D341Med (cell line): ENCODE measurements at regions not wholly inside any gene's neighbourhood (a gene's known extent, or its start where the extent isn't known, plus 50 kb on each side); places are given as distances from the start of the nearest gene placed in this dataset.

Experiments
- DNase-seq: peaks from one replicate; pipeline ENCODE4 v3.0.0; 2012; ENCODE audit warnings: low spot score

DNA sequence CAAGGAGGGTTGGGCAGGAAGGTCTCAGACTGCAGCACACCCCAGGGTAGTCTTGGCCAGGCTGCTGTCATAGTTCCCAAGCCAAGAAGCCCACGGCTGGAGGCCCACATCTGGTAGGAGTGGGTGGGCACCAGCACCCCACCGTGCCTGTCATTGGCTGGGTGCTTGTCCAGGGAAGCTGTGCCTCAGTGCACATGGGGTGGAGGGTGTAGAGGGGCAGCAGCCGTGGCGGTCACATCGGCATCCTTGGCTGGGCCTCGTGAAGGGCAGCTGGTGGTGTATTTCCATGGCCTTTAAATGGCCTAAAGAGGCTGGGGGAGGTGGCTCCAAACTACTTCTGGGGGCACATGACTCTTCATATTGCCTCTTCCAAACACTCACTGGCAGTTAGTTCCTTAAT lies 119.6 kb upstream of the USP24 start:
- DNase-seq, result no peak

DNA sequence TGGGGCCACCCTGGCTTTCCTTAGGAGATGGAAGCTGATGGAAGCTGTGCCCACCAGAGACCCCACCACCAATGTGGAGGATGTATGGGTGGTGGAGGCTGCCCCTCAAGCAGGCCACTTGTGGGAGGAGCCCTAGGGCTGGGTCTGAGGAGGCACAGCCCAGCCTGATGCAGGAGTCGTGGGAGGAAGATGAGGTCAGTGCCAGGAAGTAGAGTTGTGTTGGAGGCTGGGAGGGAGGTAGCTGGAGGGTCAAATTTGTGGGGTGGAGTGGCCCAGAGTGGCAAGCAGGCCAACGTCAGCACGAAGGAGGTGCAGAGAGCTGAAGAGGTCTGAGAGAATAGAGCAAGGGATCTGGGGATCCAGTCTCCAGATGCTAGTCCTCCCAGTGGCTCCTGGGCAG lies 119.0 kb upstream of the USP24 start:
- no peak for DNase-seq

DNA sequence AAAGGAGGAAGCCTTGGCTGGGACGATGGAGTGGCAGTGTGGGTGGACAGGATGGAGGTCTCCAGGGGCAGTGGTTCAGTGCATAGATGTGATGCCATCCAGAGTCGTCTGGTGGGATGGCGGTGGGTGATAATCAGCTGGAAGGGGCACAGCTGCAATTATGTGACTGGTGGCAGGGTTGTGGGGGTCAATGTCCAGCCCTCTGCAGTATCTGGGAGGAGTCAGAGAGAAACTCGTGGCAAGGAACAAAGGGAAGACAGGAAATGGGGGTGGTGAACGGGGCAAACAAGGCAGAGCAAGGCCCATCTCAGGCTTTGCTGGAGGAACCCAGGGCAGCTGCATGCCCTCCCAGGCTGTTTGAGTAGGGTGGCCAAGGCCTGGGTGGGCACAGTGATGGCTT lies 118.3 kb upstream of the USP24 start:
- DNase-seq, result no peak

DNA sequence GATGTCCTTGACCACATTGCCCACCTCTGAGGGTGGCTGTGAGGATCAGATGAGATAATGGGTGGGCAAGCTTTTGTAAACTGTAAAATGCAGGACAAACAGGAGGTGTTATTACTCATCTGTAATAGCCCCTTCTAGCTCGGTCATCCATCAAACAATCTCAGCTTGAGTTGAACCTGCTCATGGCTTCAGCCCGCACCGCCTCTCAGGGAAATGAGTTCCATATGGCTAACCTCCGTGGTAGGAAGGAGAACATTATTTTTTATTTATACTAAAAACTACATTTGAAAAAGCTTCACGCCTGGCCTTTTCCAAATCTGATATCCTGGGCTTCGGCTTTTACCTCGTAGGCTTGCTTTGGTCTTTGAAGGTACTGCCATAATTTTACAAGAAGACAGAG lies 116.2 kb upstream of the USP24 start:
- DNase-seq, result no peak

DNA sequence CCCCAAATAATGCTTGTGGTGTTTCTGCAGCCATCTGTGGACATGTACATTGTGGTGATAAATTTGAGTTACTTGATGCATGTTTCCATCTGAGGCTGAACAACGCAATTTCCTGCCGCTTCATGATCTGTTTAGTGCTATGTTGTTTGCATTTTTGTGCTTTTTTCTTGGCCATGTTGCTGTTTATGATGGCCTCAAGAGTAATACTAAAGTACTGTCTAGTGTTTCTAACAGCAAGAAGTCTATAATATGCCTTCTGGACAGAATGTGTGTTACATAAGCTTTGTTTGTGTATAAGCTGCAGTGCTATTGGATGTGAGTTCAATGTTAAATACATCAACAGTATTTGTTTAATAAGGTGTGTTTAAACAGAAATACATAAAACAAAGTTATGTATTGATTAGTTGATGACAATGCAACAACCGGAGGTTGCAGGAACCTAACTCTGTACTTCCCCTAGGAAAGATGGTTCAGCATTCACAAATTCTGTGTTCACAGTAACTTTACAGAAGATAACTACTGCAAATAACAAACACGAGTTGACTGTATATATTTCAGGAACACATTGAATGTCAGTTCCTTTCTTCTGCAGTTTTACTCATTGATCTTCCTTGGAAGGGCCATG lies 114.8 kb upstream of the USP24 start:
- DNase-seq, result no peak

DNA sequence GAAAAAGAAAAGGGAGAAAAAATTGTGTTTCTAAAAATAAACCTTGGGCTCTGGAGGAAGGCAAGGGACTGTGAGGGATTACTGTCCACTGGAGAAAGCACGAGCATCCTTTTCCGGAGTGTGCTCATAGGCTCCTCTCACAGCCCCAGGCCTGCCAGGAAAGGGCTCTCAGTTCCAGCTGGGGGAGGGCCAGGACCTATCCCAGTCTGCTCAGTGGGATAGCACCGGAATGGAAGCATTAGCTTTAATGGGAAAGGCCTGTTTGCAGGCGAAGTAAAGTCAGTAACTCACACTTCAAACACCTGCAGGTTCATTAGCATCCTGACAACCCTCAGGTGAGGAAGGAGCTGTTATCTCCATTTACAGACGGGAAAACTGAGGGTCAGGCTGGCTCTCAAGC lies 113.9 kb upstream of the USP24 start:
- no peak for DNase-seq

DNA sequence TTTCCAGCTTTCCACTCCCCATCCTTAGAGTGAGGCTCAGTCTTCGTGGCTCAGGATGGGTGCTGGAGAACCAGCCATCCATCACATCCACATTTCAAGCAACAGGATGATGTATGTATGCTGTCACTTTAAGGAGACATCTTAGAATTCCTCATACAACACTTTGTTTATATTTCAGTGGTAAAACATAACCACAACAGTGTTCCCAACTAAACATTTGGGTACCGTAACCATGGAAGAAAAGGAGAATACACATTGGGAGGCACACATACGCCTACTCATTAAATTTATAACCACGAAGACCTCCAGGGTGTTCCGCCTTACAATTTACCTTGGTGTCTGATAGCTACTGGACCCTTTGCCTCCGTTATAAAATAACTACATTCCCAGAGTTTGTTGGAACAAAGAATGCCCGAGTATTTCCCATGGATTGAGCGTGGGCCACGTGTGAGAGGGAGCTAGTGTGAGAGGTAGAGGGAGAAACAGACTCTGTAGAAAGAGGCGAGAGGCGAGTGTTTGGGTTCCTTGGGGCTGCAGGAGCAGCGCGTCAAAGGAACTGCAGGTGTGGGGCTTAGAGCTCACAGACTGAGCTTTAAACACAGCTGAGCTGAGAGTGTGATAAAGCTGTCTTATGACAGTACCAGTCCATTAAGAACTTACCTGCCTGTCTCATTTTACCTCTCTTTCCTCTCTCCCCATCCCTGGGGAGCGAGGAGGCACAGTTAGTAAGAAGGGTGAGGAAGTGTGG lies 111.5 kb upstream of the USP24 start:
- no peak for DNase-seq

DNA sequence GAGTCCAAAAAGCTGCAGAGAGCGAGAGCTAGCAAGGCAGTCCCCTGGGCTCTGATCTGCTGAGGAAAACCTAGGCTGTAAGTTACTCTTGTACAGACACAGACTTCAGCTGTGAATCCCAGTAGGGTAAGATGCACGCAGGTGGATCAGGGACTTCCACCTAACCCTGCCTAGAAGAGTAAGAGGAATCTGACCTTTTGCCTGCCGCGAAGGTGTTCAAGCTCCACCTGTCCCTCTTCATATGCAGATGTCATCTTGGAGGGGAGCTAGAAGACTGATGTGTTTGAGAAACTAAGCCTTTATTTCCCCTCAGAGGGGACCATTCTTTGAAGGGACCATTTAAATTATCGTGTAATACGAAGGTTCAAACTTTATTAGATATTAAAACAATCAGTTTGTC lies 108.6 kb upstream of the USP24 start:
- DNase-seq, result no peak

DNA sequence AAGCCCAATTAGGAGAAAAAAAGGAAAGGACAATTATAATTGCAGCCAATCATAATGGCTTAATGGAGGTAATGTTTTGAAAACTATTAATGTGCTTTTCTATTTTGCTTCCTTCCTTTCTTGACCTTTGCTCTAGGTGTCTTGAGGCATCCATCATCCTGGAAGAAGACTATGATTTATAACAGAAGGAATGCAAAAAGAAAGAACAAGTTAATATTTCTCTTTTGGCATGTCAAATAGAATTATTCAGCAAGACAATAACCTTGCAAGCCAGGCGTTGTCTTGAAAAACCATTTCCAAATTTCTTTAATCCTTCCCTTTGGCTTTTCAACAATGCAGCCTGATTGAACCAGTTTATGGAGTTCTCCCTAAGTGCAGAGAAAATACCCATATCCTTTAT lies 107.7 kb upstream of the USP24 start:
- DNase-seq, result no peak

DNA sequence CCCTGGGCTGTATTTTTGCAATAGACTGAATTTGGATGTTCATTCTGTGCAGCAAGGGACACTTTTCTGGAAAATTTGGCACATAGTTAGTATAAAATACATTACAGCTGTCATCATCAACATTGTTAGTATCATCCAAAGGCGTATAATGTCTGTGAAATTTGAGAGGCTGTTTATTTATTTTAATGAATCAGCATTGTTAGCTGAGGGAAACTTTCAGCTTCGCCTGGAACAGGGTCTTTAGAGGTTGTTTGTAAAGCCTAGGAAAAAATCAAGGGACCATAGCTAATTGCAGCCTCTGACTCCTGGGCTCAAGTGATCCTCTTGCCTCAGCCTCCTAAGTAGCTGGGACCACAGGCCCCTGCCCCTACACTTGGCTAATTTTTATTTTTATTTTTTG lies 106.8 kb upstream of the USP24 start:
- DNase-seq, result no peak

DNA sequence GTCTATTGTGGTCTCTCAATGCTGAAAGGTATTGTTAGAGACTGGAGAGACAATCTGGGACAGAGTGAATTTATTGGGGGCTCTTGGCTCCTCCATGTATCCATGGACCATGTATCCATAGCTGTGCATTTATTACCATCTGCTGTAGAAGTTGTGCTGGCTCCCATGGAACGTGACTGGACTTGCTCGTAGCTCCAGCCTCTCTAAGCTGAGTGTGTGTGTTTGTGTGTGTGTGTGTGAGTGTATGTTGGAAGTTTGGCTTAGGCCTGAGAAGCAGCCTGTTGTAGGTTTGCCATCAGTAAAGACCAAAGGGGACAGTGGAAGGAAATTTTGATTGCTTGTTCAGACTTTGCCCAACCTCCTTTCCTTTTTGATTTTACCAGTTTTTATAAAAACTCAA lies 105.7 kb upstream of the USP24 start:
- DNase-seq, result no peak

DNA sequence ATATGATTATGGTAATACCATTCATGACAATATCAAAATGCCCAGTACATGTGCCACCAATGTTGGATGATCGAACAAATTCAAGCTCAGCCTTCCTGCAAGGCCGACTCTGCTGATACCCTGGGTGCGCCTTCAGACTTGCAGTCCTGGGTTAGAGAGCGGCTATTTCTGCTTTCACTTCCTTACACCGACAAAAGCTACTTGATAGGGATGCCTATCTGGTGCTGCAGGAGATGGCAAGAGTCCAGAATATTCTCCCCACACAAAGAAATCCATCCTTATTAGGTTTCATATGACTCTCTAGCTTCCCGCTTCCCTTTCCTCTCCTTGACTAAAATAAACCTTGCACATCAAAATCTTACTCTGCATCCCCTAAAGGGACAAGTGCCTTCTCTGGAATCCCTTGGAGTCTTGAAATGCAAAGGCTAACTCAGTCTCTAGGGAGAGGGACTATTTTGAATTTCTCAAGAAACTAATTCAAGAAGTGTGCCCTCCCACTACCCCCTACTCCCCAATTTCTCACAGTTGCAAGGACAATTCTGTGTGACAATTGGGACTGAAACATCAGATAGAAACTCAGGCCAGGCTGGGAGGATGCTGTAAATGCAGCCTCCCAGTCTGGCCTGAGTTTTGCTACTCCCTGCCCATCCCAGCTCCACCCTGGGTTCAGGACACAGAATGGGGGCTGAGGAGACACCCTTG lies 103.1 kb upstream of the USP24 start:
- DNase-seq, result no peak

DNA sequence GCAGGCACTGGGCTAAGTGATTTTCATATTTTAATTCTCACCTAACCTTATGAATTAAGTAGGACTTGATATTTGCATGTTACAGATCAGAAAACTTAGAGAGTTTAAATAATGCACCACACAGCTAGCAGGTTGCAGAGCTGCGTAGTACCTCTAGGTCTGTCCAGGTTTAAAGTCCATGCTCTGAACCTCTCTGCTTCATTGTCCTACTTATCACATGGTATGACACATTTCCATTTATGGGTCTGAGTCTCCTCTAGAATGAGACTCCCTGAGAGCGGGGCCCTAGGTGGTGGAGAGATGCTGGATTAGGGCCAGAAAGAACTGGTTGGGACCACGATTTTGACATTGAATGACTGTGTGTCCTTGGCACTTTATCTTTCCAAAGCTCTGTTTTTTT lies 102.5 kb upstream of the USP24 start:
- no peak for DNase-seq

DNA sequence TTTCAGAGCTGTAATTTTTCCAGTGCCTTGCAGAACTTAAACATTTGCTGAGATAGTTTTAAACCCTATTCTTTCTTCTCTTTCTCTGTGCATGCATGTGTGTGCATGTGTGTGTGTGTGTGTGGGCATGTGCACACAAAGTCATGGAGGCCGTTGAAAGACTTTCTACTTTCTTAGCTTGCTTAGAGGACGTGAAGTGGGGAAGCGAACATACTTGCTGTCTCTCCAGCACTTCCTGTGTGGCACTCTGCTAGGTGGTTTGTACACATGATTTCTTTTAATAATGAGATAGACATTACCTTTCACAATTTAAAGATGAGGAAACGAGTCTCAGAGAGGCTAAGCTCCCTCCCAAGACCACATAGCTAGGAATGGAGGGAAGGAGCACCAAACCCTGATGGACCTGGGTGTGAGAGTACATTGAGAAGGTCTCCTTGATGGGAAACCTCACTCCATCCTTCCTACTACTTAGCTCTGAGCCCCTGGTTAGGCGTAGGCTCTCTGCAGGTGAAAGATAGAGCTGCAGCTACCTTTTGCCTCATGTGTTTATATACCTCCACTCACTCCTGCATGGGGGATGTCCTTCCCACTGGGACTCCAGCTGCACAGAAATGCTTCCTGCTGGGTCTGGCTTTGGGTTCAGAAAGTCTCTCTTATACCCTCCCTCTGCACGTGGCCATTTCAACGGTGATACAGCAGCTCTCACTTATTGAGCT lies 101.9 kb upstream of the USP24 start:
- DNase-seq, result no peak

DNA sequence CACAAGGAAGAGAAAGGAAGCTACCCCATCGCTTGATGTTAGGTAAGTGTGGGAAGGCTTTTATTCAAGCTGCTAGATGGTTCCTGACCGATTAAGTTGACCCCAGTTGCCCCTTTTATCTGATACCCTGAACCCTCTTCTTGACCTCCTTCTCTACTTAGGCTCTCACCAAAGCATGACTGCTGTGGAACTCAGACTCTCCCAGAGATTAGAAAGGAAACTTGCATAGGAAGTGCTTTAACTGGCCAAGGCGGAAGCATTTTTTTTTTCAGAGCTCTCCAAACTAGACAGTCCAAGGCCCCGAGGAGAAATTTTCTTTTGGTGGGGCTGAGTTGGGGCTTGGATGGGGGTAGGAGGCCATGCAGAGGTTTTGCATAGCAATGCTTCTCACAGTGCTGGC lies 101.3 kb upstream of the USP24 start:
- DNase-seq, result no peak

DNA sequence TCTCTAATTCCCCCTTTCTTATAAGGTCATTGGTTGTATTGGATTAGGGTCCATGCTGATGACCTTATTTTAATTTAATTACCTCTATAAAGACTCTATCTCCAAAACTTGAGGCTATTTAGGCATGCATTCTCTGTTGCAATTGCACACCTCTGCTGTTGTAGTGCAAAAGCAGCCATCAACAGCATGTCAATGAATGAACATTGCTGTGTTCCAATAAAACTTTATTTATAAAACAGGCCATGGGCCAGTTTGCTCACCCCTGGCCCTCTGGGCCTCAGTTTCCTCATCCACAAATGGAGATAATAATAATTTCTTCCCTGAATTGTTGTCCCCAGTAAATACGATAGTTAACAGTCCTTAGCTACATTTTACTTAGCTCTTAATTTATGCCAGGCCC lies 100.4 kb upstream of the USP24 start:
- DNase-seq, result no peak

DNA sequence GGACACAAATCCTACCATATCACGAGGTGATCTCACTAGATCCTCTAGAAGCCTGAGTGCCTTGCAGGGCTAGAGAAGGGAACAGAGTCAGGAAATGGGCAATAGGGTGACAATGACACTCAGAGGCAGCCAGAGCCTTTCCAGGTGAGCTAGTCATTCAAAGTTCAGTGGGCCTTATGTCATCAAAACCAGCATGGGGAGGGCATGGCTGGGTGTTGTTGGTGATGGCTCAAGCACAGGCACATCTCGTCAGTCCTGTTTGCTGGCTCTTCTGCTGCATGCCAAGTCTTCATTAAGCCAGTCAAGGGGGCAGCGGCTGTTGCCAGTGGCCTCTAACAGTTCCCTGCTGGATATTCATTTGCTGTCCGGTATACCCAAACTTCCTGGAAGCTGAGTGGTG lies 99.6 kb upstream of the USP24 start:
- DNase-seq, result no peak

DNA sequence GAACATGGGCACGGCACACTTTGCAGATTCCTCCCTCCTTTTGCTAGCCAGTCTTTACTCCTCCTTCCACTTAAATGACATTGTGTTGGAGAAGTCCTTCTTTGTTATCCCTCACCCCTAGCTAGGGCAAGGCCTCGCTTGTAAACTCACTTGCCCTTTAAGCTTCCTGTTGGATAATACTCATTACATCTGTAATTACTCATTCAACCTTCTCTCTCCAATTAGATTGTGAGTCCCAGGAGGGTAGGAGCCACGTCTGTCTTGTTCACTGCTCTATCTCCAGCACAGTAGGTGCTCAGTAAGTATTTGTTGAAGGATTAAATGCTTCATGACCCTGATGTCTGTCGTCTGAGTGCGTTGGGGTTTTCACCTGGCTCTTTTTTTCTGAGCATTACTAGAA lies 98.7 kb upstream of the USP24 start:
- peak; percentile 39 for DNase-seq

DNA sequence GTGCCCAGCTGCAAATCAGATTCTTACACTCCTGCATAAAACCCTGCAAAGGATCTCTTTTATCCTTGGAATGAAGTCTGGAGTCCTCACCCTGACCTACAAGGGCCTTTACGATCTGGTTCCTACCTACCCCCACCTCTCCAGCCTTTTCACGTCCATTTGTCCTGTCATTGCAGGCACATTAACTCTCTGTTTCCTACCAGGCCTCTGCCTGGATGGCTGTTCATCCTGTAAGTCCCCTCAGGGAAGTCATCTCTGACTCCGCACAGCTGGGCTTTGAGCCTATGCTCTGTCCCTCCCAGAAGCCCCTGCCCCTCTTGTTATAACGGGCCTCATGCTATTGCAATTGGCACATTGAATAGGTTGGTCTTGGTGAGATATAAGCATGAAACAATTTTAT lies 96.8 kb upstream of the USP24 start:
- no peak for DNase-seq

DNA sequence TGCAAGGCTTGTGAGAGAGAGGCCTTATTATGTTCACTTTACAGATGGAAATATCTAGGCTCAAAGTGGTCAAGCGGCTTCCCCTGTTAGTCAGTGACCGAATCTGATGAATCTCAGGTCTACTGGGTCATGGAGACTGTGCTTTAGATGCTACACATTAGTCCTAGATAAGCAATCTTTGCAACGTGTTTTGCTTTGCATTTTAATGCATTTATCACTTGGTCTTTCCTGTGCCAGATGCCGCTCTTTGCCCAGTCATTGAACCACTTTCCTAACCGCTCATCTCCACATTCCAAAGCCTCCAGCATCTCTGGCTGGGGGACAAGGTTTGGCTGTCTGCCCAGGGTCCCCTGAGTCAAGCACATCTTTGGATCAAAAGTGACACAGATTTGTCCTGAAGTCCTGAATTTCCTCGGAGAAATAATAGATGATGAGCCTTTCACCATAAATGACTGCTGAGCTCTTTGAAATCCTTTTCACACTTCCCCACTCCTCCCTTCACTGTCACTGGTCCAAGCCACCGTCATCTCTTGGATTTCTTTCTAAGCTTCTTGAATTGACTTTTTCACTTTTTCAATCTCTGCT lies 96.0 kb upstream of the USP24 start:
- DNase-seq, result no peak

DNA sequence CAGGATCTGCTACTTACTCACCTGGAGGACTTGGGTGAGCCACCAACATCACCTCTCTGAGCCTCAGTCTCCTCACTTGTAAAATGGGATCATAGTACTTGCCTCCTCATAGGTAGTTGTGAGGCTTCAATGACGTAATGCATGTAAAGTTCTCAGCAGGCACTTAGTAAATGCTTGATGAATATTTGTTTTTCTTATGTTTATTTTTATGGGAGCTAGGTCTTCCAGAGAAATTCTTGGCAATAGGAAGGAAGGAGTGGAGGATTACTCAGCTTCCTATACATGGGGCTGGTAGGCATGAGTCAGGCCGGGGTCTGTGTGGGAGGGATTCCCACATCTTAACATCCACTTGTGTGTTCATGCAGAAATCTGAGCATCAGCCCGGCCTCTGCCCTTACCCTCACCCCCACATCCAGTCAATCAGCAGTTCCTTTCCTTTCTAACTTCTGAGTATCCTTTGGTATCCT lies 95.4 kb upstream of the USP24 start:
- no peak for DNase-seq

DNA sequence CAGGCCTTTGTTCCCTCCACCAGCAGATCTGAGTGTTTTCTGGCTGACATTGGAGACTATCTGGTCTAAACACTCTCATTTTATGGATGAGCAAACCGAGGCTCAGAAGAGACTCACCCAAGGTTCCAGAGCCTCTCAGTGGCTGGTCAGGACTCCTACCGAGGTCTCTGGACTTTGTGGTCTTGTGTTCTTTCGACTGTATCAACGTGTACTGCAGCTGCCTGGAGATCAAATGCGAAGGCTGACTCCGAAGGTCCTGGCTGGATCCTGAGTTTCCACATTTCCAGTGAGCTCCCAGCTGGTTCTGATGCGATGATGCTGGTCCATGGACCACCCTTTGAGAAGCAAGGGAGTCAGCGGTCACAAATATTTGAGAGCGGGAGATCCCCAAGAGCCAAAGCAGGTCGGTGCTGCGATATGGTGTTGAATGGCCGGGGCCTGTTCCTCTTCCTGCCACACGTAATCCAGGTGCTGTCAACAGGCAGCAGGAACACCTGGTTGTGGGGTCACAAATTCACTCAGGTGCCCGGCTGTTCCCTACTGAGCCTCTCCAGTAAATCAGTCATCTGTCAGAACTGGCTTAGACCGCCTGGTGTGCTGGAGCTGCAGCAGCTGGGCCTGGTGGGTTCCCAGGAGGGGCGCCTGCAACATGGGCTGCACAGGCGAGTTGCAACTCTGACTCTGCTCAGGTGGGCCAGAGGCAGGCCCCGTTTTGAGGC lies 94.8 kb upstream of the USP24 start:
- DNase-seq, result no peak
